Spleen (tissue), 7 donors: ENCODE measurements at regions not wholly inside any gene's neighbourhood (a gene's known extent, or its start where the extent isn't known, plus 50 kb on each side); places are given as distances from the start of the nearest gene placed in this dataset.

Experiments
- CTCF ChIP-seq, 11 experiments: fragments of 200-600 bp in 7 of 11; fragments of 450-650 bp in 4 of 11; sonication (generic) in 4 of 11; IDR thresholded peaks in 8 of 11; conservative IDR thresholded peaks in 3 of 11; 1 replicate in 7 of 11; 2 replicates in 4 of 11; pipeline versions ENCODE4 v1.4.0 to v1.8.0; 2016 to 2021; ENCODE audit warnings: antibody characterized with exemption in 11 of 11, inconsistent platforms in 4 of 11, mild to moderate bottlenecking in 1 of 11
- POLR2A ChIP-seq, 3 donors: fragments of 450-650 bp; IDR thresholded peaks; one replicate each; pipeline ENCODE4 v1.5.1; 2017; ENCODE audit warnings: antibody characterized with exemption in 3 of 3, mild to moderate bottlenecking in 1 of 3
- POLR2AphosphoS5 ChIP-seq, 3 donors: sonication (generic); formaldehyde crosslinking; IDR thresholded peaks; one replicate each; pipeline ENCODE4 v1.5.1; 2017; ENCODE audit warnings: antibody characterized with exemption in 3 of 3
- donor health status: DM: no; HTN: no; CAD: no; lungs with moderate emphysema.
- donor health status: DM: no; HTN: no; CAD: no.
- donor health status: DM: no; HTN: no; CAD: no.

- no peak for TF ChIP-seq CTCF (IDR thresholded peaks at IDR 0.05 in 8 of 11, conservative IDR thresholded peaks at IDR 0.05 in 3 of 11)
- TF ChIP-seq POLR2AphosphoS5 (IDR thresholded peaks at IDR 0.05), result no peak
- no peak for TF ChIP-seq POLR2A (IDR thresholded peaks at IDR 0.05)
Observed at GRCh38 chr4:106864231-106864630, 171.9 kb downstream of the DKK2 start.
